HFFc6 (cell line): ENCODE measurements at regions not wholly inside any gene's neighbourhood (a gene's known extent, or its start where the extent isn't known, plus 50 kb on each side); places are given as distances from the start of the nearest gene placed in this dataset.

Experiments used
- DNase-seq: peaks from one replicate; pipeline ENCODE4 v3.0.0-alpha.2; 2018
- H3K27ac Mint-ChIP-seq: 2 replicates; pipeline ENCODE4 v1.8.0; 2020; ENCODE audit warnings: mild to moderate bottlenecking, mixed read lengths
- H3K27me3 Mint-ChIP-seq: 2 replicates; pipeline ENCODE4 v1.8.0; 2021; ENCODE audit warnings: mild to moderate bottlenecking, moderate library complexity, mixed read lengths; ENCODE audit not compliant: insufficient read depth
- H3K36me3 Mint-ChIP-seq: 2 replicates; pipeline ENCODE4 v1.8.0; 2021; ENCODE audit warnings: low read depth, mixed read lengths
- H3K4me1 Mint-ChIP-seq: 2 replicates; pipeline ENCODE4 v1.8.0; 2020; ENCODE audit warnings: low read depth, mixed read lengths
- H3K4me3 Mint-ChIP-seq: 2 replicates; pipeline ENCODE4 v1.8.0; 2020; ENCODE audit warnings: mild to moderate bottlenecking, moderate library complexity, mixed read lengths
- H3K9me3 Mint-ChIP-seq: 2 replicates; pipeline ENCODE4 v1.8.0; 2020; ENCODE audit warnings: mild to moderate bottlenecking, mixed read lengths
- CTCF ChIP-seq: fragments of 200-600 bp; sonication (generic); IDR thresholded peaks from 2 replicates; pipeline ENCODE4 v1.5.0; 2021; ENCODE audit warnings: antibody characterized with exemption, mild to moderate bottlenecking

GRCh38 chr9:86782831-86783230, 164.5 kb downstream of the GAS1 start:
- Mint-ChIP-seq H3K9me3 (no peaks in the 10 kb centered on the region), H3K4me3 (no peak overlapping the region), H3K4me1 (peaks cover 5% of the 10 kb centered on the region; the same call in 1 of the 2 replicates), H3K27me3 (peaks cover 2% of the 10 kb centered on the region; the same call in 1 of the 2 replicates), H3K27ac (no peak overlapping the region), H3K36me3 (no peaks in the 10 kb centered on the region)
- DNase-seq, result no peak
- no peak for TF ChIP-seq CTCF

- H3K36me3 Mint-ChIP-seq, result no peaks in the 10 kb centered on the region
- peaks cover 3% of the 10 kb centered on the region; the same call in 1 of the 2 replicates for H3K27me3 Mint-ChIP-seq
- TF ChIP-seq CTCF, result no peak
- DNase-seq, result no peak
- H3K4me1 Mint-ChIP-seq, result peaks cover under 1% of the 10 kb centered on the region; the same call in 1 of the 2 replicates
- no peak overlapping the region for H3K27ac Mint-ChIP-seq
- H3K9me3 Mint-ChIP-seq, result no peaks in the 10 kb centered on the region
- H3K4me3 Mint-ChIP-seq, result no peak overlapping the region
Measured at GRCh38 chr9:86778761-86779160, 168.5 kb downstream of the GAS1 start.

- Mint-ChIP-seq H3K4me3 (no peak overlapping the region), H3K36me3 (no peaks in the 10 kb centered on the region), H3K27ac (no peak overlapping the region), H3K9me3 (no peaks in the 10 kb centered on the region), H3K4me1 (no peaks in the 10 kb centered on the region), H3K27me3 (peaks cover 12% of the 10 kb centered on the region)
- no peak for TF ChIP-seq CTCF
- no peak for DNase-seq
Measured at GRCh38 chr9:86775718-86776117, 171.6 kb downstream of the GAS1 start.

- Mint-ChIP-seq H3K36me3 (no peaks in the 10 kb centered on the region), H3K27me3 (peaks cover 12% of the 10 kb centered on the region), H3K4me1 (no peaks in the 10 kb centered on the region), H3K4me3 (no peak overlapping the region), H3K9me3 (no peaks in the 10 kb centered on the region), H3K27ac (no peak overlapping the region)
- no peak for TF ChIP-seq CTCF
- no peak for DNase-seq
Measured at GRCh38 chr9:86774116-86774515, 173.2 kb downstream of the GAS1 start.

- H3K36me3 Mint-ChIP-seq, result no peaks in the 10 kb centered on the region
- no peak for DNase-seq
- H3K4me1 Mint-ChIP-seq, result no peaks in the 10 kb centered on the region
- TF ChIP-seq CTCF, result no peak
- H3K9me3 Mint-ChIP-seq, result no peaks in the 10 kb centered on the region
- peaks cover 14% of the 10 kb centered on the region for H3K27me3 Mint-ChIP-seq
- H3K4me3 Mint-ChIP-seq, result no peak overlapping the region
- no peak overlapping the region for H3K27ac Mint-ChIP-seq
Measured at GRCh38 chr9:86773422-86773945, 173.8 kb downstream of the GAS1 start.

- H3K9me3 Mint-ChIP-seq, result no peaks in the 10 kb centered on the region
- H3K27me3 Mint-ChIP-seq, result peaks cover 15% of the 10 kb centered on the region
- no peak for TF ChIP-seq CTCF
- peaks cover 3% of the 10 kb centered on the region; the same call in 1 of the 2 replicates for H3K4me1 Mint-ChIP-seq
- DNase-seq, result no peak
- no peaks in the 10 kb centered on the region for H3K36me3 Mint-ChIP-seq
- H3K27ac Mint-ChIP-seq, result no peak overlapping the region
- no peak overlapping the region for H3K4me3 Mint-ChIP-seq
Measured at GRCh38 chr9:86772635-86772993, 174.7 kb downstream of the GAS1 start.
